Breast epithelium (tissue), 4 donors: ENCODE measurements at regions not wholly inside any gene's neighbourhood (a gene's known extent, or its start where the extent isn't known, plus 50 kb on each side); places are given as distances from the start of the nearest gene placed in this dataset.

ENCODE experiments used
- DNase-seq, 2 donors: peaks; one replicate each; pipeline ENCODE4 v3.0.0-alpha.2; 2019; ENCODE audit warnings: low spot score in 2 of 2
- H3K27ac ChIP-seq, 2 donors: fragments of 200-600 bp; sonication (generic) in 1 of 2; one replicate each; pipeline ENCODE4 v1.5.1; 2016 to 2019; ENCODE audit warnings: mild to moderate bottlenecking in 1 of 2
- H3K27me3 ChIP-seq, 2 donors: fragments of 200-600 bp; sonication (generic) in 1 of 2; one replicate each; pipeline versions ENCODE4 v1.5.1 to v1.6.0; 2017 to 2019; ENCODE audit warnings: control low read depth in 1 of 2, mild to moderate bottlenecking in 1 of 2
- H3K36me3 ChIP-seq: fragments of 200-600 bp; one replicate; pipeline ENCODE4 v1.5.1; 2019
- H3K4me1 ChIP-seq, 2 donors: fragments of 200-600 bp; sonication (generic); one replicate each; pipeline ENCODE4 v1.5.1; 2016 to 2019; ENCODE audit warnings: control low read depth in 1 of 2
- H3K4me3 ChIP-seq, 3 donors: fragments of 200-600 bp; sonication (generic); 1 replicate in 2 of 3; 2 replicates in 1 of 3; pipeline ENCODE4 v1.5.1; 2016 to 2019; ENCODE audit warnings: mild to moderate bottlenecking in 3 of 3, moderate library complexity in 2 of 3
- H3K9me3 ChIP-seq, 2 donors: fragments of 200-600 bp; sonication (generic) in 1 of 2; one replicate each; pipeline ENCODE4 v1.5.1; 2016 to 2019; ENCODE audit warnings: control low read depth in 1 of 2
- POLR2A ChIP-seq: fragments of 450-650 bp; IDR thresholded peaks from one replicate; pipeline ENCODE4 v1.6.1; 2016; ENCODE audit warnings: antibody characterized with exemption, mild to moderate bottlenecking, moderate library complexity
- POLR2AphosphoS5 ChIP-seq, 3 donors: sonication (generic); formaldehyde crosslinking; IDR thresholded peaks; one replicate each; pipeline ENCODE4 v1.6.1; 2017; ENCODE audit warnings: antibody characterized with exemption in 3 of 3
- intact Hi-C: fragments of 100-400 bp; cut with DNase I; formaldehyde crosslinking; loops from one replicate; pipeline ENCODE4 v1.15.1; 2023; ENCODE audit warnings: low total_unique reads
- TF ChIP-seq, protein P1 (sequence below), 3 donors: fragments of 450-650 bp; IDR thresholded peaks; one replicate each; pipeline ENCODE4 v1.5.1; 2016 to 2017; ENCODE audit warnings: antibody characterized with exemption in 3 of 3, mild to moderate bottlenecking in 3 of 3, moderate library complexity in 3 of 3

- no peaks in the 10 kb centered on the region for H3K9me3 ChIP-seq
- H3K4me1 ChIP-seq, result peaks cover 0 to 5% of the 10 kb centered on the region in 2 donors
- TF ChIP-seq, protein P1, sequence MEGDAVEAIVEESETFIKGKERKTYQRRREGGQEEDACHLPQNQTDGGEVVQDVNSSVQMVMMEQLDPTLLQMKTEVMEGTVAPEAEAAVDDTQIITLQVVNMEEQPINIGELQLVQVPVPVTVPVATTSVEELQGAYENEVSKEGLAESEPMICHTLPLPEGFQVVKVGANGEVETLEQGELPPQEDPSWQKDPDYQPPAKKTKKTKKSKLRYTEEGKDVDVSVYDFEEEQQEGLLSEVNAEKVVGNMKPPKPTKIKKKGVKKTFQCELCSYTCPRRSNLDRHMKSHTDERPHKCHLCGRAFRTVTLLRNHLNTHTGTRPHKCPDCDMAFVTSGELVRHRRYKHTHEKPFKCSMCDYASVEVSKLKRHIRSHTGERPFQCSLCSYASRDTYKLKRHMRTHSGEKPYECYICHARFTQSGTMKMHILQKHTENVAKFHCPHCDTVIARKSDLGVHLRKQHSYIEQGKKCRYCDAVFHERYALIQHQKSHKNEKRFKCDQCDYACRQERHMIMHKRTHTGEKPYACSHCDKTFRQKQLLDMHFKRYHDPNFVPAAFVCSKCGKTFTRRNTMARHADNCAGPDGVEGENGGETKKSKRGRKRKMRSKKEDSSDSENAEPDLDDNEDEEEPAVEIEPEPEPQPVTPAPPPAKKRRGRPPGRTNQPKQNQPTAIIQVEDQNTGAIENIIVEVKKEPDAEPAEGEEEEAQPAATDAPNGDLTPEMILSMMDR (IDR thresholded peaks at IDR 0.05), result no peak
- no peak for TF ChIP-seq POLR2A
- TF ChIP-seq POLR2AphosphoS5 (IDR thresholded peaks at IDR 0.05), result no peak
- H3K4me3 ChIP-seq, result no peak overlapping the region
- no peaks in the 10 kb centered on the region for H3K36me3 ChIP-seq
- intact Hi-C loops, result loop anchor here (5.0 kb wide), 1 partner anchor 87 kb away; no protein-coding TSS in a partner anchor
- H3K27ac ChIP-seq, result no peak overlapping the region
- no peaks in the 10 kb centered on the region for H3K27me3 ChIP-seq
- DNase-seq, result no peak
Measured at GRCh38 chr5:115469904-115470516, 74.6 kb downstream of the FEM1C start.

DNA sequence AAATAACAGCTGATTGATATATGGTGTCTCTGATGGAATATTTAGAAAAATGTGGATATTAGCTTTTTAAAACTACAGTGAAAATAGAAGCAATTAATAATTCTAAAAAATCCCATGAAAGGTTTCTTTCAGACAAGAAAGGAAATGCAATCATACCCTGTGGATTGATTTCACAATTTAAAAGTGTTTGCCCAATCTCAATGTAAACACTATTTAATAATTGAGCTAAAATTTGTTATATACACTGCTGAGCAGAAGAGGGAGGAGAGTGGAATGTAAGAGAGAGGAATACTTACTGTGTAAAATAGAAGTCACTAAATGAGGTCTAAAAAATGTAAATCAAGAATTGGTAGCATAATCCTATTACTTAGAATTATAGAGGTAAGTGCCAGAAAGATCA lies 76.9 kb downstream of the FEM1C start:
- TF ChIP-seq POLR2AphosphoS5 (IDR thresholded peaks at IDR 0.05), result no peak
- no peak for TF ChIP-seq POLR2A
- TF ChIP-seq, protein P1 (IDR thresholded peaks at IDR 0.05), result no peak
- H3K9me3 ChIP-seq, result no peaks in the 10 kb centered on the region
- peaks cover 0 to 5% of the 10 kb centered on the region in 2 donors for H3K4me1 ChIP-seq
- no peak for DNase-seq
- intact Hi-C loops, result loop anchor here (5.0 kb wide), 1 partner anchor 90 kb away; no protein-coding TSS in a partner anchor
- no peaks in the 10 kb centered on the region for H3K36me3 ChIP-seq
- no peak overlapping the region for H3K4me3 ChIP-seq
- no peaks in the 10 kb centered on the region for H3K27me3 ChIP-seq
- no peak overlapping the region for H3K27ac ChIP-seq

- Histone ChIP-seq H3K36me3 (no peaks in the 10 kb centered on the region), H3K27ac (no peak overlapping the region), H3K4me1 (no peaks in the 10 kb centered on the region), H3K27me3 (no peaks in the 10 kb centered on the region), H3K9me3 (no peaks in the 10 kb centered on the region), H3K4me3 (no peak overlapping the region)
- DNase-seq, result no peak
- TF ChIP-seq POLR2AphosphoS5 (IDR thresholded peaks at IDR 0.05) (no peak), POLR2A (no peak)
- TF ChIP-seq, protein P1 (IDR thresholded peaks at IDR 0.05), result no peak
- intact Hi-C loops, result loop anchor here (5.0 kb wide), 1 partner anchor 92 kb away; no protein-coding TSS in a partner anchor
Measured at GRCh38 chr5:115465431-115465830, 79.1 kb downstream of the FEM1C start.

DNA sequence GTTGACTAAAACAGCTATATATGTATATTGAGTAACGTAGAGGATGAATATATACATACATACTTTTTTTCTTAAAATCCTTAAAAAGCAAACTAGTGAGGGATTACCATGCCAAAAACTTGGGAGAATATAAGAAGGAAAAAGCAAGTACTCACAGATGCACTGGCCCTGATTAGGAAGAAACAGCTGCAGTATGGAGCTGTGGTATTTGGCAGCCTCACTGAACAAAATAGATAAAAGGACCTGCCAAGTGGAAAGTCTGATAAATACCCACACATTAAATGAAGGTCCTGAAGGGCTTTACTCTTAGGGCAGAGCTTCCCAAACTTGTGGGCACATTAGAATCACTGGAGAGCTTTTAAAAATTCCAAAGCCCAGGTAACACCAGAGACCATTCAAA lies 80.6 kb downstream of the FEM1C start:
- TF ChIP-seq POLR2AphosphoS5 (IDR thresholded peaks at IDR 0.05), result no peak
- TF ChIP-seq POLR2A, result no peak
- TF ChIP-seq, protein P1 (IDR thresholded peaks at IDR 0.05), result no peak
- H3K4me3 ChIP-seq, result no peak overlapping the region
- H3K36me3 ChIP-seq, result no peaks in the 10 kb centered on the region
- no peak for DNase-seq
- H3K4me1 ChIP-seq, result no peaks in the 10 kb centered on the region
- H3K9me3 ChIP-seq, result no peaks in the 10 kb centered on the region
- intact Hi-C loops, result no loop called here
- no peak overlapping the region for H3K27ac ChIP-seq
- H3K27me3 ChIP-seq, result no peaks in the 10 kb centered on the region

- no peak overlapping the region for H3K27ac ChIP-seq
- H3K4me1 ChIP-seq, result no peaks in the 10 kb centered on the region
- TF ChIP-seq POLR2AphosphoS5 (IDR thresholded peaks at IDR 0.05) (no peak), POLR2A (no peak)
- TF ChIP-seq, protein P1 (IDR thresholded peaks at IDR 0.05), result no peak
- no peak for DNase-seq
- no peaks in the 10 kb centered on the region for H3K9me3 ChIP-seq
- no peaks in the 10 kb centered on the region for H3K36me3 ChIP-seq
- H3K27me3 ChIP-seq, result no peaks in the 10 kb centered on the region
- H3K4me3 ChIP-seq, result no peak overlapping the region
- intact Hi-C loops, result no loop called here
Measured at GRCh38 chr5:115461506-115462290, 82.9 kb downstream of the FEM1C start.
